Thymus (tissue), 11 donors: ENCODE measurements at regions not wholly inside any gene's neighbourhood (a gene's known extent, or its start where the extent isn't known, plus 50 kb on each side); places are given as distances from the start of the nearest gene placed in this dataset.
"Not testable (repeated sequence)": the region's sequence is repeated elsewhere in the genome, so short reads cannot be mapped to it uniquely, and the experiment has no call there.

ENCODE experiments used
- DNase-seq, 9 donors: peaks; one replicate each; pipeline ENCODE4 v3.0.0-alpha.2; 2013; ENCODE audit warnings: low spot score in 9 of 9, low read depth in 6 of 9, missing footprints in 1 of 9
- H3K27ac ChIP-seq, 2 donors: one replicate each; pipeline ENCODE4 v1.5.1; 2013; ENCODE audit warnings: control low read depth in 1 of 2, low read depth in 1 of 2, low read length in 1 of 2, mild to moderate bottlenecking in 1 of 2, moderate library complexity in 1 of 2
- H3K27me3 ChIP-seq, 2 donors: one replicate each; pipeline ENCODE4 v1.5.1; 2013; ENCODE audit warnings: low read length in 1 of 2; ENCODE audit not compliant: control insufficient read depth in 2 of 2, insufficient read depth in 1 of 2
- H3K36me3 ChIP-seq, 2 donors: one replicate each; pipeline ENCODE4 v1.5.1; 2013; ENCODE audit warnings: low read length in 1 of 2, mild to moderate bottlenecking in 1 of 2, moderate library complexity in 1 of 2; ENCODE audit not compliant: control insufficient read depth in 2 of 2, insufficient read depth in 2 of 2
- H3K4me1 ChIP-seq, 2 donors: one replicate each; pipeline ENCODE4 v1.5.1; 2013; ENCODE audit warnings: low read length in 2 of 2; ENCODE audit not compliant: control insufficient read depth in 2 of 2, insufficient read depth in 2 of 2
- H3K4me3 ChIP-seq, 2 donors: one replicate each; pipeline ENCODE4 v1.5.1; 2013; ENCODE audit warnings: low read length in 2 of 2, control low read depth in 1 of 2, mild to moderate bottlenecking in 1 of 2
- H3K9me3 ChIP-seq, 2 donors: one replicate each; pipeline ENCODE4 v1.5.1; 2013; ENCODE audit warnings: low read length in 1 of 2, mild to moderate bottlenecking in 1 of 2; ENCODE audit not compliant: control insufficient read depth in 2 of 2, insufficient read depth in 1 of 2
- WGBS: extraction: QIAGEN DNeasy Blood & Tissue Kit; methylation state at CpG from one replicate; pipeline ENCODE4 v1.1.7; 2013; 5-methylcytosine and 5-hydroxymethylcytosine counted together
- donor health status: healthy.

- no peaks in the 10 kb centered on the region for H3K27me3 ChIP-seq
- H3K9me3 ChIP-seq, result no peaks in the 10 kb centered on the region
- H3K4me3 ChIP-seq, result no peak overlapping the region
- DNase-seq, result no peak
- H3K27ac ChIP-seq, result no peak overlapping the region
- H3K36me3 ChIP-seq, result no peaks in the 10 kb centered on the region
- no peaks in the 10 kb centered on the region for H3K4me1 ChIP-seq
- WGBS, result 94% methylated on average over 4 of the region's 4 CpGs
Observed at GRCh38 chr2:57044931-57045635, 861.3 kb downstream of the CCDC85A start.

GRCh38 chr2:57049273-57049672, 865.5 kb downstream of the CCDC85A start:
- Histone ChIP-seq H3K27ac (no peak overlapping the region), H3K36me3 (no peaks in the 10 kb centered on the region), H3K9me3 (no peaks in the 10 kb centered on the region), H3K27me3 (no peaks in the 10 kb centered on the region), H3K4me1 (no peaks in the 10 kb centered on the region), H3K4me3 (no peak overlapping the region)
- no peak for DNase-seq
- 75% methylated on average over 3 of the region's 3 CpGs for WGBS

GRCh38 chr2:57050007-57050406, 866.2 kb downstream of the CCDC85A start:
- no peak overlapping the region for H3K4me3 ChIP-seq
- no peaks in the 10 kb centered on the region for H3K9me3 ChIP-seq
- no peaks in the 10 kb centered on the region for H3K4me1 ChIP-seq
- no peak for DNase-seq
- H3K36me3 ChIP-seq, result no peaks in the 10 kb centered on the region
- WGBS, result 95% methylated on average over 3 of the region's 3 CpGs
- H3K27ac ChIP-seq, result no peak overlapping the region
- H3K27me3 ChIP-seq, result no peaks in the 10 kb centered on the region

- not testable (repeated sequence) for DNase-seq, H3K27me3 ChIP-seq, H3K4me3 ChIP-seq, H3K4me1 ChIP-seq, H3K36me3 ChIP-seq, H3K9me3 ChIP-seq, H3K27ac ChIP-seq
- 86% methylated on average over 1 of the region's 1 CpG for WGBS
Observed at GRCh38 chr2:57066301-57066700, 882.5 kb downstream of the CCDC85A start.

GRCh38 chr2:57075226-57075625, 891.4 kb downstream of the CCDC85A start:
- Histone ChIP-seq H3K27me3 (no peaks in the 10 kb centered on the region), H3K9me3 (no peaks in the 10 kb centered on the region), H3K4me3 (no peak overlapping the region), H3K36me3 (no peaks in the 10 kb centered on the region), H3K4me1 (no peaks in the 10 kb centered on the region), H3K27ac (no peak overlapping the region)
- DNase-seq, result no peak

- Histone ChIP-seq H3K36me3 (no peaks in the 10 kb centered on the region), H3K27ac (no peak overlapping the region), H3K27me3 (no peaks in the 10 kb centered on the region), H3K4me3 (no peak overlapping the region), H3K4me1 (no peaks in the 10 kb centered on the region), H3K9me3 (peaks cover 0 to 12% of the 10 kb centered on the region in 2 donors)
- no peak for DNase-seq
Observed at GRCh38 chr2:57080035-57080434, 896.2 kb downstream of the CCDC85A start.

GRCh38 chr2:57084697-57085281, 901.0 kb downstream of the CCDC85A start:
- whole genome bisulfite sequencing, result 96% methylated on average over 21 of the region's 21 CpGs

GRCh38 chr2:57093020-57093419, 909.2 kb downstream of the CCDC85A start:
- DNase-seq, result no peak
- H3K4me3 ChIP-seq, result no peak overlapping the region
- H3K9me3 ChIP-seq, result peaks cover 0 to 12% of the 10 kb centered on the region in 2 donors
- no peaks in the 10 kb centered on the region for H3K27me3 ChIP-seq
- H3K27ac ChIP-seq, result no peak overlapping the region
- H3K36me3 ChIP-seq, result no peaks in the 10 kb centered on the region
- no peaks in the 10 kb centered on the region for H3K4me1 ChIP-seq

More at GRCh38 chr2:57084697-57085281, 901.0 kb downstream of the CCDC85A start:
- Histone ChIP-seq H3K4me1 (no peaks in the 10 kb centered on the region), H3K36me3 (no peaks in the 10 kb centered on the region), H3K9me3 (peaks cover 0 to 13% of the 10 kb centered on the region in 2 donors), H3K27me3 (no peaks in the 10 kb centered on the region), H3K27ac (no peak overlapping the region), H3K4me3 (no peak overlapping the region)
- DNase-seq, result no peak

GRCh38 chr2:57097855-57098254, 914.1 kb downstream of the CCDC85A start:
- Histone ChIP-seq H3K4me3 (no peak overlapping the region), H3K4me1 (no peaks in the 10 kb centered on the region), H3K9me3 (peaks cover 0 to 3% of the 10 kb centered on the region in 2 donors), H3K36me3 (no peaks in the 10 kb centered on the region), H3K27ac (no peak overlapping the region), H3K27me3 (no peaks in the 10 kb centered on the region)
- no peak for DNase-seq
- WGBS, result 97% methylated on average over 1 of the region's 1 CpG
